ENCODE measurements at regions not wholly inside any gene's neighbourhood (a gene's known extent, or its start where the extent isn't known, plus 50 kb on each side); places are given as distances from the start of the nearest gene placed in this dataset.

DNA sequence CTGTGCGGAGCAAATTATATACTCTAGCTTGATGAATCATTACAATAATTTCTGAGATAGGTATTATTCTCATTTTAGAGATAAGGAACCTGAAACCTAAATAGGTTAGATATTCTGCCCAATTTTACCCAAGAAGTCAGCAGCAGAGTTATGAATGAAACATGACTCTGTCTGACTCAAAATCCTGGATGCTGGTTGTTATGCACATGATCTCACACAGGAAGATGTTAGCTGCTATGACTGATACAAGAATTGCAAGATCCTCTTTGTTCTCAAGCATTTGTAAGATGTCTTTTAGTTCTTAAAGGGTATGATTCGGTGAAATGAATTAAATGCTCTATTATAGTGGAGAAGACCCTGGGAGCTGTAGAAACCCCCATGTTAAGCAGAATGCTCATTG is 447.8 kb downstream of the KIF2B start:
- no peak for TF ChIP-seq BRCA1 (IDR thresholded peaks at IDR 0.05; ENCODE audit: low read depth, low read length)
- TF ChIP-seq, protein P1, sequence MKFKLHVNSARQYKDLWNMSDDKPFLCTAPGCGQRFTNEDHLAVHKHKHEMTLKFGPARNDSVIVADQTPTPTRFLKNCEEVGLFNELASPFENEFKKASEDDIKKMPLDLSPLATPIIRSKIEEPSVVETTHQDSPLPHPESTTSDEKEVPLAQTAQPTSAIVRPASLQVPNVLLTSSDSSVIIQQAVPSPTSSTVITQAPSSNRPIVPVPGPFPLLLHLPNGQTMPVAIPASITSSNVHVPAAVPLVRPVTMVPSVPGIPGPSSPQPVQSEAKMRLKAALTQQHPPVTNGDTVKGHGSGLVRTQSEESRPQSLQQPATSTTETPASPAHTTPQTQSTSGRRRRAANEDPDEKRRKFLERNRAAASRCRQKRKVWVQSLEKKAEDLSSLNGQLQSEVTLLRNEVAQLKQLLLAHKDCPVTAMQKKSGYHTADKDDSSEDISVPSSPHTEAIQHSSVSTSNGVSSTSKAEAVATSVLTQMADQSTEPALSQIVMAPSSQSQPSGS (IDR thresholded peaks at IDR 0.05; ENCODE audit: low read length): no peak
- no peak for TF ChIP-seq MTA2 (IDR thresholded peaks at IDR 0.05; ENCODE audit: low read depth)
- no peak for TF ChIP-seq ZBED1 (IDR thresholded peaks at IDR 0.05; ENCODE audit: borderline replicate concordance)
- no peak for TF ChIP-seq CREM (IDR thresholded peaks at IDR 0.05; ENCODE audit: low read depth)
- no peak for TF ChIP-seq WRNIP1 (IDR thresholded peaks at IDR 0.05; ENCODE audit: borderline replicate concordance, low read depth, low read length)
- TF ChIP-seq, protein P2, sequence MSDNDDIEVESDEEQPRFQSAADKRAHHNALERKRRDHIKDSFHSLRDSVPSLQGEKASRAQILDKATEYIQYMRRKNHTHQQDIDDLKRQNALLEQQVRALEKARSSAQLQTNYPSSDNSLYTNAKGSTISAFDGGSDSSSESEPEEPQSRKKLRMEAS (IDR thresholded peaks at IDR 0.05; ENCODE audit: low read depth, low read length): no peak
- TF ChIP-seq, protein P3, sequence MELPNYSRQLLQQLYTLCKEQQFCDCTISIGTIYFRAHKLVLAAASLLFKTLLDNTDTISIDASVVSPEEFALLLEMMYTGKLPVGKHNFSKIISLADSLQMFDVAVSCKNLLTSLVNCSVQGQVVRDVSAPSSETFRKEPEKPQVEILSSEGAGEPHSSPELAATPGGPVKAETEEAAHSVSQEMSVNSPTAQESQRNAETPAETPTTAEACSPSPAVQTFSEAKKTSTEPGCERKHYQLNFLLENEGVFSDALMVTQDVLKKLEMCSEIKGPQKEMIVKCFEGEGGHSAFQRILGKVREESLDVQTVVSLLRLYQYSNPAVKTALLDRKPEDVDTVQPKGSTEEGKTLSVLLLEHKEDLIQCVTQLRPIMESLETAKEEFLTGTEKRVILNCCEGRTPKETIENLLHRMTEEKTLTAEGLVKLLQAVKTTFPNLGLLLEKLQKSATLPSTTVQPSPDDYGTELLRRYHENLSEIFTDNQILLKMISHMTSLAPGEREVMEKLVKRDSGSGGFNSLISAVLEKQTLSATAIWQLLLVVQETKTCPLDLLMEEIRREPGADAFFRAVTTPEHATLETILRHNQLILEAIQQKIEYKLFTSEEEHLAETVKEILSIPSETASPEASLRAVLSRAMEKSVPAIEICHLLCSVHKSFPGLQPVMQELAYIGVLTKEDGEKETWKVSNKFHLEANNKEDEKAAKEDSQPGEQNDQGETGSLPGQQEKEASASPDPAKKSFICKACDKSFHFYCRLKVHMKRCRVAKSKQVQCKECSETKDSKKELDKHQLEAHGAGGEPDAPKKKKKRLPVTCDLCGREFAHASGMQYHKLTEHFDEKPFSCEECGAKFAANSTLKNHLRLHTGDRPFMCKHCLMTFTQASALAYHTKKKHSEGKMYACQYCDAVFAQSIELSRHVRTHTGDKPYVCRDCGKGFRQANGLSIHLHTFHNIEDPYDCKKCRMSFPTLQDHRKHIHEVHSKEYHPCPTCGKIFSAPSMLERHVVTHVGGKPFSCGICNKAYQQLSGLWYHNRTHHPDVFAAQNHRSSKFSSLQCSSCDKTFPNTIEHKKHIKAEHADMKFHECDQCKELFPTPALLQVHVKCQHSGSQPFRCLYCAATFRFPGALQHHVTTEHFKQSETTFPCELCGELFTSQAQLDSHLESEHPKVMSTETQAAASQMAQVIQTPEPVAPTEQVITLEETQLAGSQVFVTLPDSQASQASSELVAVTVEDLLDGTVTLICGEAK (IDR thresholded peaks at IDR 0.05; ENCODE audit: borderline replicate concordance): no peak
- TF ChIP-seq RELA (IDR thresholded peaks at IDR 0.05; ENCODE audit: borderline replicate concordance, partially characterized antibody): no peak
- TF ChIP-seq JUNB (IDR thresholded peaks at IDR 0.05): no peak
- ATAC-seq (no peak), DNase-seq (ENCODE audit: low read depth, low spot score) (no peak), FAIRE-seq (no peak)
- WGBS (ENCODE audit: insufficient coverage, insufficient replicate concordance, low lambda C conversion rate, missing lambda C conversion rate): 42% methylated on average over 2 of the region's 2 CpGs
- Histone ChIP-seq H2AFZ (ENCODE audit: control insufficient read depth, low read depth, low read length) (no peak overlapping the region), H3K27me3 (replicated peaks in 1 of 2; ENCODE audit: control insufficient read depth in 2 of 2, insufficient read depth in 2 of 2, low read length in 1 of 2) (no peaks in the 10 kb centered on the region), H3K4me1 (ENCODE audit: control insufficient read depth, insufficient read depth, low read length) (no peaks in the 10 kb centered on the region), H3K36me3 (ENCODE audit: control insufficient read depth in 2 of 2, insufficient read depth in 2 of 2, low read length in 1 of 2) (no peaks in the 10 kb centered on the region), H3K4me2 (ENCODE audit: control insufficient read depth, insufficient read depth) (no peak overlapping the region), H3K9ac (ENCODE audit: control insufficient read depth, insufficient read depth, low read length) (no peak overlapping the region), H3K9me3 (replicated peaks; ENCODE audit: control insufficient read depth, insufficient read depth, low read length) (no peaks in the 10 kb centered on the region; the same call in 2 of the 3 replicates), H3K4me3 (no peak overlapping the region), H3K27ac (ENCODE audit: control insufficient read depth, insufficient read depth) (no peak overlapping the region), H4K20me1 (ENCODE audit: control insufficient read depth, insufficient read depth) (no peaks in the 10 kb centered on the region), H3K79me2 (ENCODE audit: control insufficient read depth, insufficient read depth, low read length) (no peaks in the 10 kb centered on the region)
- POLR2A ChIA-PET: no interaction called here
- CTCF ChIA-PET: no interaction called here
- in situ Hi-C loops (cut with MboI) (no loop called here), intact Hi-C loops (cut with micrococcal nuclease; ENCODE audit: unreplicated experiment) (no loop called here)
- SMC1A ChIA-PET (ENCODE audit: uncharacterized antibody, unreplicated experiment): no interaction called here
- BruUV-seq (replicated peaks): no TSS peak
- RAD21 ChIA-PET (ENCODE audit: unreplicated experiment): no interaction called here

Measured in GM12878 (cell line).